HCT116 (cell line): ENCODE measurements at regions not wholly inside any gene's neighbourhood (a gene's known extent, or its start where the extent isn't known, plus 50 kb on each side); places are given as distances from the start of the nearest gene placed in this dataset.

Source experiments
- ATAC-seq: fragments of 200-7000 bp; cut with Tn5 transposase; 2 replicates; pipeline ENCODE4 v1.9.1; 2020; ENCODE audit warnings: mild to moderate bottlenecking, moderate library complexity
- BruUV-seq: library from RNA; stranded (reverse); fragments of 400-500 nt; replicated peaks from 2 replicates; lab custom pipeline; 2021; lab: Mats Ljungman, UMichigan
- CTCF ChIA-PET: fragments of 300-600 bp; sonication (Branson Sonifier 250); formaldehyde crosslinking; loops from one replicate; lab custom pipeline; 2021; ENCODE audit warnings: antibody characterized with exemption; lab: Charles Lee
- POLR2A ChIA-PET: fragments of 300-600, 350-600 bp; sonication (Branson Sonifier 250); formaldehyde crosslinking; loops from one replicate; lab custom pipeline; 2021; ENCODE audit warnings: antibody characterized with exemption; lab: Charles Lee
- RAD21 ChIA-PET, 2 experiments: fragments of 300-600 bp; sonication (Branson Sonifier 250); formaldehyde crosslinking; loops; one replicate each; lab custom pipeline; 2023; ENCODE audit warnings: low total read pairs in 2 of 2; ENCODE audit not compliant: uncharacterized antibody in 2 of 2, unreplicated experiment in 2 of 2, low non-redundant PET in 1 of 2; lab: Charles Lee
- DNase-seq: peaks from one replicate; pipeline ENCODE4 v3.0.0-alpha.2; 2010; ENCODE audit warnings: low read depth, low spot score
- H2AFZ ChIP-seq: fragments of 200-600 bp; shearing (Covaris generic), sonication (generic); 2 replicates; pipeline ENCODE4 v1.6.1; 2017; ENCODE audit warnings: low read depth, mixed run types, mixed read lengths, antibody characterized with exemption, low read length; ENCODE audit not compliant: poor library complexity, severe bottlenecking
- H3K27ac ChIP-seq: 2 replicates; pipeline ENCODE4 v1.5.1; 2012; ENCODE audit warnings: low read depth, low read length
- H3K27me3 ChIP-seq: fragments of 200-600 bp; sonication (generic); 2 replicates; pipeline ENCODE4 v1.6.1; 2016; ENCODE audit warnings: mixed run types, low read length, mixed read lengths; ENCODE audit not compliant: insufficient read depth
- H3K36me3 ChIP-seq, 2 experiments: fragments of 200-500 bp in 1 of 2; fragments of 200-600 bp in 1 of 2; sonication (Bioruptor generic) in 1 of 2; sonication (generic) in 1 of 2; 2 replicates each; pipeline versions ENCODE4 v1.5.1 to v1.6.1; 2014 to 2016; ENCODE audit warnings: low read length in 2 of 2, inconsistent platforms in 1 of 2, mixed read lengths in 1 of 2, mixed run types in 1 of 2; ENCODE audit not compliant: insufficient read depth in 2 of 2, control insufficient read depth in 1 of 2
- H3K4me1 ChIP-seq, 2 experiments: fragments of 200-600 bp in 1 of 2; sonication (generic) in 1 of 2; 2 replicates each; pipeline versions ENCODE4 v1.5.1 to v1.6.1; 2012 to 2017; ENCODE audit warnings: low read length in 2 of 2, inconsistent platforms in 1 of 2, mild to moderate bottlenecking in 1 of 2, mixed read lengths in 1 of 2, mixed run types in 1 of 2, moderate library complexity in 1 of 2; ENCODE audit not compliant: insufficient read depth in 2 of 2, control insufficient read depth in 1 of 2
- H3K4me2 ChIP-seq: fragments of 200-600 bp; sonication (generic); 2 replicates; pipeline ENCODE4 v1.6.1; 2017; ENCODE audit warnings: mixed run types, low read length, mixed read lengths
- H3K4me3 ChIP-seq, 2 experiments: fragments of 200-600 bp in 1 of 2; sonication (generic) in 1 of 2; replicated peaks in 1 of 2; 2 replicates each; pipeline ENCODE4 v1.5.1; 2011 to 2016; ENCODE audit warnings: low read length in 2 of 2, control low read depth in 1 of 2, low read depth in 1 of 2, mild to moderate bottlenecking in 1 of 2, mixed read lengths in 1 of 2, mixed run types in 1 of 2
- H3K79me2 ChIP-seq: fragments of 200-600 bp; sonication (generic); 2 replicates; pipeline ENCODE4 v1.6.1; 2017; ENCODE audit warnings: mild to moderate bottlenecking, mixed run types, low read length, moderate library complexity, mixed read lengths; ENCODE audit not compliant: insufficient read depth
- H3K9ac ChIP-seq: fragments of 200-600 bp; sonication (generic); 2 replicates; pipeline ENCODE4 v1.6.1; 2016; ENCODE audit warnings: low read length, mixed read lengths
- H3K9me2 ChIP-seq: fragments of 200-600 bp; sonication (generic), shearing (Covaris generic); 2 replicates; pipeline ENCODE4 v1.6.1; 2017; ENCODE audit warnings: mixed run types, mild to moderate bottlenecking, moderate library complexity; ENCODE audit not compliant: insufficient read depth
- H3K9me3 ChIP-seq, 2 experiments: fragments of 200-500 bp in 1 of 2; fragments of 200-600 bp in 1 of 2; sonication (Bioruptor generic) in 1 of 2; sonication (generic) in 1 of 2; 2 replicates each; pipeline ENCODE4 v1.6.1; 2014 to 2017; ENCODE audit warnings: low read length in 2 of 2, mixed read lengths in 2 of 2, inconsistent platforms in 1 of 2, low read depth in 1 of 2, mild to moderate bottlenecking in 1 of 2, mixed run types in 1 of 2, moderate library complexity in 1 of 2; ENCODE audit not compliant: control insufficient read depth in 1 of 2, insufficient read depth in 1 of 2
- H4K20me1 ChIP-seq: fragments of 200-600 bp; sonication (generic), shearing (Covaris generic); 2 replicates; pipeline ENCODE4 v1.6.1; 2017; ENCODE audit warnings: mixed run types, mild to moderate bottlenecking, moderate library complexity; ENCODE audit not compliant: insufficient read depth
- ATF3 ChIP-seq: IDR thresholded peaks from 2 replicates; pipeline ENCODE4 v1.6.1; 2012
- CEBPB ChIP-seq: IDR thresholded peaks from 2 replicates; pipeline ENCODE4 v1.6.1; 2012; ENCODE audit warnings: low read depth
- ELF1 ChIP-seq: IDR thresholded peaks from 2 replicates; pipeline ENCODE4 v1.6.1; 2012; ENCODE audit warnings: low read depth, borderline replicate concordance
- EZH2 ChIP-seq: fragments of 200-600 bp; sonication (generic); IDR thresholded peaks from 2 replicates; pipeline ENCODE4 v1.6.1; 2017; ENCODE audit warnings: antibody characterized with exemption, mixed run types
- EZH2phosphoT487 ChIP-seq: fragments of 200-600 bp; IDR thresholded peaks from 2 replicates; pipeline ENCODE4 v1.6.1; 2018; ENCODE audit warnings: antibody characterized with exemption, borderline replicate concordance
- JUND ChIP-seq: IDR thresholded peaks from 2 replicates; pipeline ENCODE4 v1.6.1; 2012
- POLR2AphosphoS5 ChIP-seq: IDR thresholded peaks from 2 replicates; pipeline ENCODE4 v1.6.1; 2011; ENCODE audit warnings: mild to moderate bottlenecking, low read depth, low read length, moderate library complexity
- RAD21 ChIP-seq: IDR thresholded peaks from 2 replicates; pipeline ENCODE4 v1.6.1; 2012; ENCODE audit warnings: low read depth, mild to moderate bottlenecking
- SIN3A ChIP-seq: IDR thresholded peaks from 2 replicates; pipeline ENCODE4 v1.6.1; 2012; ENCODE audit warnings: low read depth
- SRF ChIP-seq: IDR thresholded peaks from 2 replicates; pipeline ENCODE4 v1.6.1; 2012; ENCODE audit warnings: low read depth
- TCF7L2 ChIP-seq: IDR thresholded peaks from 2 replicates; pipeline ENCODE4 v1.7.0; 2011; ENCODE audit warnings: borderline replicate concordance, inconsistent platforms; ENCODE audit not compliant: insufficient read depth, insufficient read length; ENCODE audit errors: extremely low read depth
- ZFX ChIP-seq: fragments of 450-650 bp; IDR thresholded peaks from 2 replicates; pipeline ENCODE4 v1.6.1; 2017
- ZNF274 ChIP-seq: fragments of 200-500 bp; sonication (Bioruptor generic); IDR thresholded peaks from 2 replicates; pipeline ENCODE4 v1.6.1; 2014; ENCODE audit warnings: mild to moderate bottlenecking, low read depth, low read length, inconsistent platforms
- intact Hi-C: fragments of 100-400 bp; cut with micrococcal nuclease; formaldehyde crosslinking; loops from 2 replicates; pipeline ENCODE4 v1.10.0; 2022
- TF ChIP-seq, protein P1 (sequence below): IDR thresholded peaks from 2 replicates; pipeline ENCODE4 v1.6.1; 2011; ENCODE audit warnings: mild to moderate bottlenecking, low read length, moderate library complexity; ENCODE audit not compliant: insufficient replicate concordance; ENCODE audit errors: extremely low read depth
- TF ChIP-seq, protein P2 (sequence below), 3 experiments: fragments of 200-600 bp in 1 of 3; sonication (generic) in 1 of 3; IDR thresholded peaks in 2 of 3; conservative IDR thresholded peaks in 1 of 3; 2 replicates each; pipeline ENCODE4 v1.5.1; 2012 to 2017; ENCODE audit warnings: low read depth in 2 of 3, low read length in 2 of 3, antibody characterized with exemption in 1 of 3, borderline replicate concordance in 1 of 3, control low read depth in 1 of 3, mild to moderate bottlenecking in 1 of 3, mixed read lengths in 1 of 3, mixed run types in 1 of 3, moderate library complexity in 1 of 3; ENCODE audit not compliant: insufficient read depth in 1 of 3

DNA sequence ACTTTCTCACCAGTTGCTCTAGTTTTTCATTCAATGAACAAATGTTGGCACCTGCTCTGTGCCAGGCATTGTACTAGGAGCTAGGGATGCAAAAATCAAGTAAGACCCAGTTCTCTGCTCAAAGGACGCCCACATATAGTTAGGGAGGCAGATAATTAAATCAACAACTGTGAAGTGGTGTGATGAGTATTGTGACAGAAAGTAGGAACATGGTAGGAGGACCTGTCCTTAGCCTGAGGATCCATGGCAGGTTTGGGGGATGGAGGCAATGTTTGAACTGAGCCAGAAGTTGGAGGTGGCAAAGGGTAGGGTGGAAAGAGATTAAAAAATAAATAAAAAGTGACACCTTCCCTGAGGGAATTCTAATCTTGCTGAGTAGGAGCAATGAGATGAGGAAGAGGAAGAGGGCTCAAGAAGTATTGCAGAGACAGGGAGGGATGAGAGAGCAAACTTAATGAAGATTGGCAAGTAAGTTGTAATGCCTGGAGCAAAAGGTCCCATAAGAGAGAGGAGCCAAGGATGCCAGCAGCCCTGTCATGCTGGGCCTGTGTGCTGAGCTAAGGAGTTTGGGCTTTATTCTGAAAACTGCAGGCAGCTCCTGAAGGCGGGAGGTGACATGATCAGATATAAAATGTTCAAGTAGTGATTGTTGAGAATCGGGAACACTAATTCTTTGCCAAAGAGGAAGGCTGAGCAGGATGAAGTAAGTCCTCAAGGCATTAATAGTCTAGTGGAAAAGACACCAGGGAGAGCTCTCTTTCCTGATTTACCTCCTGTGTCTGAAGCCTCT lies 184.3 kb upstream of the PPP2R3A start:
- no TSS peak for BruUV-seq
- Histone ChIP-seq H3K9me2 (no peaks in the 10 kb centered on the region), H3K9me3 (no peaks in the 10 kb centered on the region), H2AFZ (no peak overlapping the region), H3K4me2 (no peak overlapping the region), H3K79me2 (no peaks in the 10 kb centered on the region), H3K27ac (no peak overlapping the region), H3K27me3 (peaks cover 23% of the 10 kb centered on the region), H3K36me3 (no peaks in the 10 kb centered on the region), H3K9ac (no peak overlapping the region), H3K4me3 (no peak overlapping the region), H3K4me1 (no peaks in the 10 kb centered on the region), H4K20me1 (no peaks in the 10 kb centered on the region)
- ChIA-PET POLR2A (no interaction called here), RAD21 (no interaction called here), CTCF (no interaction called here)
- ATAC-seq (no peak), DNase-seq (no peak)
- no peak for TF ChIP-seq SRF
- intact Hi-C loops = no loop called here

GRCh38 chr3:135784557-135784956 lies 181.0 kb upstream of the PPP2R3A start:
- ATAC-seq = no peak
- no peaks in the 10 kb centered on the region for H4K20me1 ChIP-seq
- no TSS peak for BruUV-seq
- H3K9ac ChIP-seq = no peak overlapping the region
- ChIA-PET RAD21 (no interaction called here), POLR2A (no interaction called here), CTCF (no interaction called here)
- no peaks in the 10 kb centered on the region for H3K9me3 ChIP-seq
- H3K4me3 ChIP-seq = no peak overlapping the region
- no peak overlapping the region for H3K4me2 ChIP-seq
- peaks cover 36% of the 10 kb centered on the region for H3K27me3 ChIP-seq
- H3K9me2 ChIP-seq = no peaks in the 10 kb centered on the region
- H3K79me2 ChIP-seq = no peaks in the 10 kb centered on the region
- TF ChIP-seq RAD21 = no peak
- TF ChIP-seq SRF = no peak
- TF ChIP-seq POLR2AphosphoS5 = no peak
- TF ChIP-seq TCF7L2 = no peak
- TF ChIP-seq, protein P1, sequence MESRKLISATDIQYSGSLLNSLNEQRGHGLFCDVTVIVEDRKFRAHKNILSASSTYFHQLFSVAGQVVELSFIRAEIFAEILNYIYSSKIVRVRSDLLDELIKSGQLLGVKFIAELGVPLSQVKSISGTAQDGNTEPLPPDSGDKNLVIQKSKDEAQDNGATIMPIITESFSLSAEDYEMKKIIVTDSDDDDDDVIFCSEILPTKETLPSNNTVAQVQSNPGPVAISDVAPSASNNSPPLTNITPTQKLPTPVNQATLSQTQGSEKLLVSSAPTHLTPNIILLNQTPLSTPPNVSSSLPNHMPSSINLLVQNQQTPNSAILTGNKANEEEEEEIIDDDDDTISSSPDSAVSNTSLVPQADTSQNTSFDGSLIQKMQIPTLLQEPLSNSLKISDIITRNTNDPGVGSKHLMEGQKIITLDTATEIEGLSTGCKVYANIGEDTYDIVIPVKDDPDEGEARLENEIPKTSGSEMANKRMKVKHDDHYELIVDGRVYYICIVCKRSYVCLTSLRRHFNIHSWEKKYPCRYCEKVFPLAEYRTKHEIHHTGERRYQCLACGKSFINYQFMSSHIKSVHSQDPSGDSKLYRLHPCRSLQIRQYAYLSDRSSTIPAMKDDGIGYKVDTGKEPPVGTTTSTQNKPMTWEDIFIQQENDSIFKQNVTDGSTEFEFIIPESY = no peak
- no peak for TF ChIP-seq SIN3A
- no peak for TF ChIP-seq ATF3
- TF ChIP-seq EZH2phosphoT487 = no peak
- no peak for TF ChIP-seq JUND
- no peak for TF ChIP-seq CEBPB
- TF ChIP-seq, protein P2, sequence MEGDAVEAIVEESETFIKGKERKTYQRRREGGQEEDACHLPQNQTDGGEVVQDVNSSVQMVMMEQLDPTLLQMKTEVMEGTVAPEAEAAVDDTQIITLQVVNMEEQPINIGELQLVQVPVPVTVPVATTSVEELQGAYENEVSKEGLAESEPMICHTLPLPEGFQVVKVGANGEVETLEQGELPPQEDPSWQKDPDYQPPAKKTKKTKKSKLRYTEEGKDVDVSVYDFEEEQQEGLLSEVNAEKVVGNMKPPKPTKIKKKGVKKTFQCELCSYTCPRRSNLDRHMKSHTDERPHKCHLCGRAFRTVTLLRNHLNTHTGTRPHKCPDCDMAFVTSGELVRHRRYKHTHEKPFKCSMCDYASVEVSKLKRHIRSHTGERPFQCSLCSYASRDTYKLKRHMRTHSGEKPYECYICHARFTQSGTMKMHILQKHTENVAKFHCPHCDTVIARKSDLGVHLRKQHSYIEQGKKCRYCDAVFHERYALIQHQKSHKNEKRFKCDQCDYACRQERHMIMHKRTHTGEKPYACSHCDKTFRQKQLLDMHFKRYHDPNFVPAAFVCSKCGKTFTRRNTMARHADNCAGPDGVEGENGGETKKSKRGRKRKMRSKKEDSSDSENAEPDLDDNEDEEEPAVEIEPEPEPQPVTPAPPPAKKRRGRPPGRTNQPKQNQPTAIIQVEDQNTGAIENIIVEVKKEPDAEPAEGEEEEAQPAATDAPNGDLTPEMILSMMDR (IDR thresholded peaks at IDR 0.05 in 2 of 3, conservative IDR thresholded peaks at IDR 0.05 in 1 of 3; ENCODE audit: borderline replicate concordance in 1 of 3, insufficient read depth in 1 of 3, low read depth in 2 of 3, low read length in 2 of 3) = no peak
- no peak for TF ChIP-seq ZNF274
- TF ChIP-seq EZH2 = no peak
- TF ChIP-seq ELF1 = no peak
- no peak for TF ChIP-seq ZFX
- H3K4me1 ChIP-seq = no peaks in the 10 kb centered on the region
- H3K27ac ChIP-seq = no peak overlapping the region
- no peak for DNase-seq
- no peaks in the 10 kb centered on the region for H3K36me3 ChIP-seq
- no peak overlapping the region for H2AFZ ChIP-seq
- intact Hi-C loops = no loop called here
